C4-2B (cell line): ENCODE measurements at regions not wholly inside any gene's neighbourhood (a gene's known extent, or its start where the extent isn't known, plus 50 kb on each side); places are given as distances from the start of the nearest gene placed in this dataset.

Experiments used
- CTCF ChIP-seq: fragments of 450-650 bp; conservative IDR thresholded peaks from 2 replicates; pipeline ENCODE4 v1.5.1; 2017; ENCODE audit warnings: mild to moderate bottlenecking
- ZFX ChIP-seq: fragments of 450-650 bp; IDR thresholded peaks from 2 replicates; pipeline ENCODE4 v1.6.1; 2017

- TF ChIP-seq CTCF (no peak), ZFX (no peak)
Measured at GRCh38 chr3:72077473-72078259, 292.7 kb upstream of the PROK2 start.
